AG08395 (cell line): ENCODE measurements at regions not wholly inside any gene's neighbourhood (a gene's known extent, or its start where the extent isn't known, plus 50 kb on each side); places are given as distances from the start of the nearest gene placed in this dataset.
"Not testable (repeated sequence)": the region's sequence is repeated elsewhere in the genome, so short reads cannot be mapped to it uniquely, and the experiment has no call there.

ENCODE experiments used
- DNase-seq: peaks from one replicate; pipeline ENCODE4 v3.0.0; 2012; ENCODE audit warnings: mixed read lengths, low spot score

DNA sequence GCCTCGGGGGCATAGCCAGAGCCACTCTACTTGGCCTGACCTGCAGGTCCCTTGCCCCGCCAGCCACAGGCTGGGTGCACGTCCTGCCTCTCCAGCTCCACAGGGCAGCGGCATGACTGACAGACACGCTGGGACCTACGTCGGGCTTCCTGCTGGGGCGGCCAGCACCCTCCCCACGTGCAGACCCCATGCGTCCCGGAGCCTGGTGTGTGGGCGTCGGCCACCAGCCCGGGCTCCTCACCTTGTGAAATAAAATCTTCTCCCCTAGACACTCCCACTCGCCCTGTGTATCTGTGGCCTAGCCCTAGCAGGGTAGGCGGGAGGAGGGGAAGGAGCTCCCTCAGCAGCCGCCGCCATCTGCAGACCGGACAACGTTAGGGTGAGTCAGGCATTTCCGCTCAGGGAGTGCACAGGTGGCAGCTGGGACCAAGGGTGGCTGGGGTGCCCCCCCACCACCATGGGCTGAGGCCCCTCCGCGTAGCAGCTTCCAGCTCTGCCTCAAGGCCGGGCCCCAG, 119.5 kb downstream of the IGLL1 start:
- DNase-seq, result not testable (repeated sequence)

GRCh38 chr22:23459645-23460516, 120.2 kb downstream of the IGLL1 start:
- not testable (repeated sequence) for DNase-seq

- DNase-seq, result no peak
Observed at GRCh38 chr22:23458663-23459541, 121.2 kb downstream of the IGLL1 start.

DNA sequence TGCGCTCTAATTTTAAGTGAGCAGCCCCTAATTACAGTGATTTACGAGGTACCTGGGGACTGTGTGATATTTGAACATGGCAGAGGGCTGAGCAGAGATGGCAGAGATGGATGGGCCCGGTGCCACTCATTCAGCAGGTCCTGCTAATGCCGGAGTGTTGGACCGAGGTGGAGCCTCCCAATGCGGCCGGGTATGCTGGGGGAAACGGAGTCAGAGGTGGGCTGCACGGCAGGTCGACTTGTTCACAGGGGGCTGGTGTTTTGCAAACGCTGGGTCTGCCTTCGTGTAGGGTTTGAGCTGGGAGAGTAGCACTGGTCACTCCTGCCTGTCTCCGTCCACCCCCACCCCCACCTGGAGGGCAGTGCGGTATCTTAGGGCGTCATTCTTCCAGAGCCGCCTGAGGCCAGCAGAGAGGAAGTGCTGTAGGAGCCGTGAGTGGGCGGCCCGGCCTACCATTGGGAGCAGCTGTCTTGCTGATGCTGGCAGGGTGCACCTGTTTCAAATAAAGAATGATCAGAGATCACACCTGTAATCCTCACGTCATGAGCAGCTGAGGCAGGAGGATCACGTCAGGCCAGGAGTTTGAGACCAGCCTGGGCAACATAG, 122.6 kb downstream of the IGLL1 start:
- DNase-seq, result no peak

- DNase-seq, result not testable (repeated sequence)
Observed at GRCh38 chr22:23456666-23457379, 123.3 kb downstream of the IGLL1 start.

- DNase-seq, result not testable (repeated sequence)
Observed at GRCh38 chr22:23454345-23454744, 125.7 kb downstream of the IGLL1 start.

DNA sequence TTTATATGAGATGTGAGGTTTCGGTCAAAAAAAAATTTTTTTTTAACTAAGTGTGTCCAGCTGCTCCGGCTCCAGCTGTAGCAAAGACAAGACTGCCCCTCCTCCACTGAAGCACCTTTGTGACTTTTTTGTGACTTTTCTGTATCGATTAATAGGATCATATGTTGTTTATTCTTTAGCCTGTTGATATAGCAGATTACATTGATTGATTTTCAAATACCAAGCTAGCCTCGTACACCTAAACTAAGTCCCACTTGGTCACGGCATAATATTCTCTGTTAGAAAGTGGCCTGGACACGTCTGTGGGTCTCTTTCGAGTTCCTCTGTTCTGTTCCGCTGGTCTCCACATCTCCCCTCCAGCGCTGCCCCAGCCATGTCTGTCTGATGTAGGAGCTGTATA, 126.8 kb downstream of the IGLL1 start:
- no peak for DNase-seq

GRCh38 chr22:23452231-23453010, 127.7 kb downstream of the IGLL1 start:
- no peak for DNase-seq

- not testable (repeated sequence) for DNase-seq
Observed at GRCh38 chr22:23451452-23452230, 128.4 kb downstream of the IGLL1 start.

- DNase-seq, result not testable (repeated sequence)
Observed at GRCh38 chr22:23450821-23451220, 129.3 kb downstream of the IGLL1 start.

DNA sequence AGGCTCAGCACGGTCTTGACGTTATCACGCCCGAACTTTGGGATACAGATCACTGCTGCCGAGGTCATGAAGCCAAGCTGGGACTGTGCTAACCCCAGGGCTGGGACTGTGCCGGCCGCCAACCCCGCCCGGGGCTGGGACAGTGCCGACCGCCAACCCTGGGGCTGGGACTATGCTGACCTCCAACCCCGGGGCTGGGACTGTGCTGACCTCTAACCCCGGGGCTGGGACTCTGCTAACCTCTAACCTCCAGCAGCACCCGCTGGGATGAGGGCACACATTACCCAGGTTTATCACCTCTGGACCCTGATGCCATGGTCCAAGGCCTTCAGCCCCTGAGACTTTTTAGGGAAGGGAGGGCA, 129.7 kb downstream of the IGLL1 start:
- no peak for DNase-seq

- DNase-seq, result not testable (repeated sequence)
Observed at GRCh38 chr22:23449748-23450433, 130.2 kb downstream of the IGLL1 start.

DNA sequence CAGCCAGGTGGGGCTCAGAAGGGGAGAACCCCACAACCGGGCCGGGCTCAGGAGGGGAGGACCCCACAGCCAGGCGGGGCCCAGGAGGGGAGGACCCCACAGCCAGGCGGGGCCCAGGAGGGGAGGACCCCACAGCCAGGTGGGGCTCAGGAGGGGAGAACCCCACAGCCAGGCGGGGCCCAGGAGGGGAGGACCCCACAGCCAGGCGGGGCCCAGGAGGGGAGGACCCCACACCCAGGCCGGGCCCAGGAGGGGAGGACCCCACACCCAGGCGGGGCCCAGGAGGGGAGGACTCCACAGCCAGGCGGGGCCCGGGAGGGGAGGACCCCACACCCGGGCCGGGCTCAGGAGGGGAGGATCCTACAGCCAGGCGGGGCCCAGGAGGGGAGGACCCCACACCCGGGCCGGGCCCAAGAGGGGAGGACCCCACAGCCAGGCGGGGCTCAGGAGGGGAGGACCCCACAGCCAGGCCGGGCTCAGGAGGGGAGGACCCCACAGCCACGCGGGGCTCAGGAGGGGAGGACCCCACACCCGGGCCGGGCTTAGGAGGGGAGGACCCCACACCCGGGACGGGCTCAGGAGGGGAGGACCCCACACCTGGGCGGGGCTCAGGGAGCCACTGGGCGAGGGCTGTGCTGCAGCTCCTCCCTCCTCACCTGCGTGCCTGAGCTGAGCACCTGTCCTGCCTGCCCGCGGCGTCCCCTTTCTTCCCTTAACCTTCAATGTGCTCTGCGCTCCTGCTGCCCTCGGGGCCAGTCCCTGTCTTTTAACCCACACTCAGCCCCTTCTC, 131.4 kb downstream of the IGLL1 start:
- DNase-seq, result not testable (repeated sequence)

DNA sequence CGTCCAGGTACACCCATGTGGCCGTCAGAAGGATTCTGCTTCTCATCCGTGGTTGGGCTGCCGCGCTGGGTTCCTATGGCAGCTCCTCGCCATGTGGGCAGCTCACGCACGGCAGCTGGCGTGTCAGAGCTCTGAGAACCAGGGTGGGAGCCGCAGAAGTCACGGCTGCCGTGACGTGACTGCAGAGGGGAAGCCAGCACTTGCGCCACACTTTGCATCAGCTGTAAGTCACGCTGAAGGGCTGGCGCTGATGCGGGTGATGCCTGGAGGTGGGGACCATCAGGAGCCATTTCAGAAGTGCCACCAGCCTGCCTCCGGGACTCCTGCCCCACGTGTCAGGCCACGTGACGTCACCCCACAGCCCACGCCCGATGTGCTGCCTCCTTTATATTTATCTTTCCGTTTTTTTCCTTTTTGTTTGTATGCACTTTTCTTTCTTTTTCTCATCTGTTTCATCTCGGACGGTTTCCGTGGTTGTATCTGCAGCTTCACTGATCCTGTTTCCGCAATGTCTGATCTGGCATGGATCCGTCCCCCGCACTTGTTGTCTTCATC, 133.2 kb downstream of the IGLL1 start:
- DNase-seq, result no peak

GRCh38 chr22:23446194-23446593, 133.9 kb downstream of the IGLL1 start:
- not testable (repeated sequence) for DNase-seq

DNA sequence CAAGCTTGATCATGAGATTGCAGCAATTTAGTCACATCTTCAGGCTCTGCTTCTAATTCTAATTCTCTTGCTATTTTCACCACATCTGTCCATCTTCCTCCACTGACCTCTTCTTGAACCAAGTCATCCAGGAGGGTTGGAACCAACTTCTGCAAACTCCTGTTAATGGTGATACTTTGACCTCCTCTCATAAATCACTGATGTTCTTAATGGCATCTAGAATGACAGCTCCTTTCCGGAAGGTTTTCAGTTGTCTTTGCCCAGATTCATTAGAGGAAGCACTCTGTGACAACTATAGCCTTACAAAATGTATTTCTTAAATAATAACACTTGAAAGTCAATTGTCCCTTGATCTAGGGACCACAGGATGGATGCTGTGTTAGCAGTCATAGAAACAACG, 136.2 kb downstream of the IGLL1 start:
- DNase-seq, result not testable (repeated sequence)

GRCh38 chr22:23439581-23439980, 140.5 kb downstream of the IGLL1 start:
- DNase-seq, result not testable (repeated sequence)

DNA sequence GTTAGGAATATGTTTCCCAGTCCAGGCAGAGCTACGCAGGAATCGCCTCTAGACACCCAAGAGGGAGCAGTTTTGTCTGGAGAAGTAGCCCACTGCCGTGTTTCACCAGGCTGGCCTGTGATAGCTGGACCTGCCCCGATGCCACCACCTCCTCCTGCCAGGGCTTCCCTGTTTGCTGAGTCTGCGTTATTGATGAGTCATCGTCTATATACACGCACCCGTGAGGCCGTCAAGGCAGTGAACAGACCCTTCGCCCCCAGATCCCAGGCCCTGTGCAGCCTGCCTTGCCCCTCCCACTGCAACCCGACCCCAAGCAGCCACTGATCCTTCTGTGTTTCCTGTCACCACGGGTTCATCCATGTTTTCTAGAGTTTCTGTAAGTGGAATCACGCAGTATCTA, 141.9 kb downstream of the IGLL1 start:
- DNase-seq, result no peak
